ENCODE measurements at regions not wholly inside any gene's neighbourhood (a gene's known extent, or its start where the extent isn't known, plus 50 kb on each side); places are given as distances from the start of the nearest gene placed in this dataset.
"Not testable (repeated sequence)": the region's sequence is repeated elsewhere in the genome, so short reads cannot be mapped to it uniquely, and the experiment has no call there.

DNA sequence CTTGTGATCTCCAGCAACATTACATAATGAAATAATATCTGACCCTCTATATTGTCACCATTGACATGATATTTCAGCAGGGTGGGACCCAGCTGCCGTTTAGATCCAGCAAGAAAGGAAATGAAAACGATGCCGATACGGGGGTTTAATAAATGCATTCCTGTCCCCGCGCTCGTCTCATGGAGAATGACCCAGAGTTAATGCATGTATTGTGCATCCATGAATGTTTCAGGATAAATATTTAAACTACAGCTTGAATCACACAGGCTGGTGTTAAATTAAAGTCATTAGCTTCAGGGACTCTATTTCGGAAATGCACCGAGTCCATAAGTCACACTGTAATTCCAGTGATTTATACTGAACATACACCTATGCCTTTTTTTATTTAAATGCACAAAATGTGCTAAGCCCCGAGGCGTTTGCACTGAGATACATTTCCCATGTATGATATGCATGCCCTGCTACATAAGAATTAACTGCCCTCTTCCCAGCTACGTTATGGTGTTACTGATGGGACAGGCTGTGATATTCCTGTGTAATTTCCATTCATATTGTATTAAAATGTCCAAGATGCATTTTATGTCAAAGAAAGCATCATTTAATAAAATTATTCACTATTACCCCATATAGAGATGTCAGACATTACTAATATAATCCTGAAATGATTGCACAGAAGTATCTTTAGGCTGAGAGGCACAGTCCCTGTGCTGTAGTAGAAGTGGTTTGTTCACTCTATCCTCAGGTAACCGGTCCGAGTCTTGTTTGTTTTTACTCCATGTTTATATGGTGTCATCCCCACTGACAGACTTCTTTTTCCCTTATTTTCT lies 109.3 kb upstream of the ZNF516 start:
- no peak for DNase-seq (ENCODE audit: low read depth)

DNA sequence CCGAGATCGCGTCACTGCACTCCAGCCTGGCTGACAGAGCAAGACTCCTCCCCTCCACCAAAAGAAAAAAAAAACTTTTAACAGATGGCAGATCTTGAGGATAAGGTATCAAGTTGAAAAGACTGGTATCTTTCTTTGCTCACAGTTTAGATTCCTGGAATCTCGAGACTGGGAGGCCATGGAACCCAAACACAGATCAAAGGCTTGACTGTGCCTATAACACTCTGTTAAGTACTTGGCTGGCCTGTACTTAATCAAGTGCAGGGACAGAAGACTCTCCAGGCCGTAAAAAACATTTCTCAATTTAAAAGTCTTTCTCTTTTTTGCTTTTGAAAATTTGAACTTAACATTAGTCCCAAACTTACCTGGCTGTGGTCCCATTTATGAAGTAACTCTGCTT lies 107.1 kb upstream of the ZNF516 start:
- no peak for DNase-seq (ENCODE audit: low read depth)

DNA sequence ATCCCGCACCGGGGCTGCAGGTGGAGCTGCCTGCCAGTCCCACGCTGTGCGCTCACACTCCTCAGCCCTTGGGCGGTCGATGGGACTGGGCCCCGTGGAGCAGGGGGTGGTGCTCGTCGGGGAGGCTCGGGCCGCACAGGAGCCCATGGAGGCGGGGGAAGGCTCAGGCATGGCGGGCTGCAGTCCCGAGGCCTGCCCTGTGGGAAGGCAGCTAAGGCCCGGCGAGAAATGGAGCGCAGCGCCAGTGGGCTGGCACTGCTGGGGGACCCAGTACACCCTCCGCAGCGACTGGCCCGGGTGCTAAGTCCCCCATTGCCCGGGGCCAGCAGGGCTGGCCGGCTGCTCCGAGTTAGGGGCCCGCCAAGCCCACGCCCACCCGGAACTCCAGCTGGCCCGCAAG lies 105.0 kb upstream of the ZNF516 start:
- not testable (repeated sequence) for DNase-seq (ENCODE audit: low read depth)

DNA sequence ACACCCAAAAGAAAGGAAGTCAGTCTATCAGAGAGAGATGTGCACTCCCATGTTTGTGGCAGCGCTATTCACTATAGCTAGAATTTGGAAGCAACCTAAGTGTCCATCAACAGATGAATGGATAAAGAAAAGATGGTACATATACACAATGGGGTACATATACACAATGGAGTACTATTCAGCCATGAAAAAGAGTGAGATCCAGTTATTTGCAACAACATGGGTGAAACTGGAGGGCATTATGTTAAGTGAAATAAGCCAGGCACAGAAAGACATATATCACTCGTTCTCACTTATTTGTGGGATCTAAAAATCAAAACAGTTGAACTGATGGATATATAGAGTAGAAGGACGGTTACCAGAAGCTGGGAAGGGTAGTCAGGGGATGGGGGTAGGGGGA lies 99.9 kb upstream of the ZNF516 start:
- DNase-seq (ENCODE audit: low read depth), result no peak

DNA sequence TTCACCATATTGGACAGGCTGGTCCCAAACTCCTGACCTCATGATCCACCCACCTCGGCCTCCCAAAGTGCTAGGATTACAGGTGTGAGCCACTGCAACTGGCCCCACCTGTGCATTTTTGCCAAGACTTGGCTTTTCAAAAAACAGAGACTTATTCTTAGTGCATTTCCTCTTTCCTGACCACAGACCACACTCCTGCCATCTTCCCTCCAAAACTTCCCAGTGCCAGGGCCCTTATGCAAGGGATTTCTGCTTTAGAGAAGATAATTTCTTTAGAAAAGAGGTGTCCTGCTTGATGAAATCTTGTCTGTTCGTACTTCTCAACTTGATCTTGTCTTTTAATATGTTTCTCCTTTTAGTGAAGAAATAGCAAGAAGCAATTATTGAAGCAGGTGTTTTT lies 98.8 kb upstream of the ZNF516 start:
- DNase-seq (ENCODE audit: low read depth), result no peak

DNA sequence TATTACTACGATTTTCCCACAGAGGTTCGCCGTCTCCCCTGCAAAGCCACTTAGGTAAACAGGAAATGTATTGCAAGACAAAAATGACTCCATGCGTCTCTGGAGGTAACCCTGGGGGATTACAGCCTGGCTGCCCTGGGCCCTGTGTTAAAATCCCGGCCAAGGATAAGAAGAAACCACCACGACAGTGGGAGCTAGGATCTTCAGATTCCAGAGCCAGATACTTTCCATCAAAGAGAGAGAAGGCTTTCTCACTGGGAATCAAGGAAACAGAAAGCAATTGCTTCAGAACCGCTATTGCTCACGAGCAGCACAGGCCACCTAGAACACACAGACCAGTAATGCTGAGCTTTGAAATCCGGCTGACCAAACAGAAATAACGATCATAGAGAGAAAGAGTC lies 97.9 kb upstream of the ZNF516 start:
- no peak for DNase-seq (ENCODE audit: low read depth)

DNA sequence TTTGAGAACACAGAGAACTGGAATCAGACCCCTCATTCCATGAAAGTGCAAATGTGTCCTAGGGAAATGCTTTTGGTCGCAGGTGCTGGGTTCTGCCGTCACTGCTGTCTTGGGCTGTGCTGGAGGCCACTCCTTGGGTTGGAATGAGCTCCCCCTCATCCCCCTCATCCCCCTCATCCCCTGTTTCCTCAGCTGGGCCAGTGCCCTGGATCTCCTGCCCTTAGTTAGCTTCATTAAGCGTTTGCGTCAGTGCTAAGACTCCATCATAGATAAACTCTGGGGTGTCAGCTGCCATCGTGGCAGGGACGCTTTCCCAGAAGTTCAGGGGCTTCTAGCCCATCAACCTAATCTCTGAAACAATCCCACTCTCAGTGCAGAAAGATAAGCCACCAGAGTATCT lies 97.1 kb upstream of the ZNF516 start:
- no peak for DNase-seq (ENCODE audit: low read depth)

DNA sequence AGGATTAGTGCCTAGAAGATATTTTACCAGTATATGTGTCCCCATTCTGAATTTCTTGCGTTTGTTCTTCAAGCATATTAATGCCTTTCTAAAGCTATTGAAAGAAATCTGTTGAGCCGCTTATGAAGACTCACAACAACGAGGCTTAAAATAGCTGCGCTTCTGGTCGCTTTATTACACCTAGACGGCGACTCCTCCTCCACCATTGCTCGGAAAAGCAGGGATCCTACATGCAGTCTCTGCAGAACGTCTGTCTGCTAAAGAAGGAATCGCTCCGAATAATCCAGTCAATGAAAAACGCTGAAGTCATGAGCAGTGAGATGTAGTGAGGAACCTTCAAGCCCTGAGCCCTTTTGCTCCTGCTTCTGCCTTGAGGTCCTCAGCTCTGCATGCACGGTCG lies 94.8 kb upstream of the ZNF516 start:
- DNase-seq (ENCODE audit: low read depth), result no peak

DNA sequence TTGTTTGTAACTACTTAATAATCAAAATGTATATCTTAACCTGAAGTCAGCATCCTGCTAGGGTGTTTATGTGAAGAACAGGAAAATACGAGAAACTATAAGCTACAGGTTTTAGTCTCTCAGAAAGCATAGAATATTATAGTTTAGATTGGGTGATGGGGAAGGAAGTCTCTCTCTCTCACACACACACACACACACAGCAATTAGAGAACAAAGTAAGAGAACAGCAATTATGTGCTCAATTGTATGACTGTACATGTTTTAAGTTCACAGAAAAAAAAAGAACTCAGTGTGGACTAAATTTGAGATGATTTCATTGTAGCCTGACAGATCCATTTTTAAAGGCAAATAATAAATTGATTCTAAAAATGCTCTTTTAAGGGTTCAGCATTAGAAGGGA lies 94.3 kb upstream of the ZNF516 start:
- no peak for DNase-seq (ENCODE audit: low read depth)

DNA sequence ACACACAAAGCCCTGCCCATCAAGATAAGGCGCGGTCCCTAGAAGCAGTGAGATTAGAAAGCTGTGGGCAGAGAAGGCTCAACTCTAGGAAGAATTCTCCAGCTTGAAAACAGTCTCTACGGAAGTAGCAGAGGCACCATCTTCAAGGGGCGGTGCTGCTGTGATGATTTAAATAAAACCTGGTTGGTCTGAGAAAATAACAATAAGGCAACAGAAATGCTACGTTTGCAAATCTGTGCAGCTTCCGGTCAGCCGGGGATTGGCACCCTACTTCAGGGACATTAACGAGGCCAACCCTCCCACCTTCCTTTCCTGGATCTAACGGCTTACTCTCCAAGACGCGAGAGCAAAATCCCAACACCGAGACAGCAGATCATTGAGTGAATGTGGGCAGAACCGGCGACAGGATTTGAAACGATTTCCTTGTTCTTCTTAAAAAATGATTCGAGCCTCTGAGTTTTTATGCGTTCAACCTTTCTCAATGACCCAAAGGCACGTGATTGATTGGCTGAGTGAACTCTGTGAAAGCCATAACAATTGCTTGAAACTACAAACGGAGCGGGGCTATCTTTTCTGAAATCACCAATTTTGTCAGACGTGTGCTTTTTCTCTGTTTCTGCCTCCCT lies 93.7 kb upstream of the ZNF516 start:
- no peak for DNase-seq (ENCODE audit: low read depth)

DNA sequence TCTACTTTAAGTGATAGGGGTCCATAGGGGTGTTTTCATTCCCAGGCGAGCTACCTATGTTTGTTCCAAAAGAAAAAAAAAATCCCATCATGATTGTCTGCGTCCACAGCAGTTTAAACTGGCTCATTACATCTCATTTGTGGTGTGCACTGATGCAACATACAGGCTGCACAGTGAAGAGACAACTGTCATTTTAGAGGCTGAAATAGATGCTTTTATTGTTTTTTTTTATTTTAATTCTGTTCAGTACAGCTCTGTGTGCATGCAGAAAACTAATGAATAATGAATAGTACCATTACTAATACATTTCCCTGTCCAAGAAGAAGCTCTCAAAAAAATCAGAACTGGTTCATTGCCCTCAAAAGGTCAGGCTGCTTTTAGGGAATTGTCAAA lies 92.8 kb upstream of the ZNF516 start:
- no peak for DNase-seq (ENCODE audit: low read depth)

DNA sequence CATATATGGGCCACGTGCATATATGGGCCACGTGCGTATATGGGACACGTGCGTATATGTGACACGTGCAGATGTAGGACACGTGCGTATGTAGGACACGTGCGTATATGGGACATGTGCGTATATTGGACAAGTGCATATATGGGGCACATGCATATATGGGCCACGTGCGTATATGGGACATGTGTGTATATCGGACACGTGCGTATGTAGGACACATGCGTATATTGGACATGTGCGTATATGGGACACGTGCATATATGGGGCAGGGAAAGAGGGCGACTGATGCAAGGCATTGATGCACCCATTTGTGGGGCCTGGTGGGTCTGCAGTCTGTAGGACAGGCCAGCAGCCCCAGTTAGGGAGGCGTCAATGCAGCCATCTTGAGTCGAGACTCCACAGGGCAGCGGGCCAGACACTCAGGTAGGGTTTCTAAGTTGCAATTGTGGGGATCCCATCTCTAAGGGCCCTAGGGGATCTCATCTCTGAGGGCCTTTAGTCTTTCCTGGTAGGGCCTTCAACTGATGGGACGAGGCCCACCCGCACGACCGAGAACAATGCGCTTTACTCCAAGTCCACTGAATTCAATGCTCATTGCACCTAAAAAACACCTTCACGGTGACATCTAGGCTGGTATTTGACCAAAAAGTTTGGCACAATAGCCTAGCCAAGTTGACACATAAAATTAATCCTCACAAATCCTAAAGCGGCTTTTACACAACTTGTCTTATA lies 92.3 kb upstream of the ZNF516 start:
- DNase-seq (ENCODE audit: low read depth), result no peak

DNA sequence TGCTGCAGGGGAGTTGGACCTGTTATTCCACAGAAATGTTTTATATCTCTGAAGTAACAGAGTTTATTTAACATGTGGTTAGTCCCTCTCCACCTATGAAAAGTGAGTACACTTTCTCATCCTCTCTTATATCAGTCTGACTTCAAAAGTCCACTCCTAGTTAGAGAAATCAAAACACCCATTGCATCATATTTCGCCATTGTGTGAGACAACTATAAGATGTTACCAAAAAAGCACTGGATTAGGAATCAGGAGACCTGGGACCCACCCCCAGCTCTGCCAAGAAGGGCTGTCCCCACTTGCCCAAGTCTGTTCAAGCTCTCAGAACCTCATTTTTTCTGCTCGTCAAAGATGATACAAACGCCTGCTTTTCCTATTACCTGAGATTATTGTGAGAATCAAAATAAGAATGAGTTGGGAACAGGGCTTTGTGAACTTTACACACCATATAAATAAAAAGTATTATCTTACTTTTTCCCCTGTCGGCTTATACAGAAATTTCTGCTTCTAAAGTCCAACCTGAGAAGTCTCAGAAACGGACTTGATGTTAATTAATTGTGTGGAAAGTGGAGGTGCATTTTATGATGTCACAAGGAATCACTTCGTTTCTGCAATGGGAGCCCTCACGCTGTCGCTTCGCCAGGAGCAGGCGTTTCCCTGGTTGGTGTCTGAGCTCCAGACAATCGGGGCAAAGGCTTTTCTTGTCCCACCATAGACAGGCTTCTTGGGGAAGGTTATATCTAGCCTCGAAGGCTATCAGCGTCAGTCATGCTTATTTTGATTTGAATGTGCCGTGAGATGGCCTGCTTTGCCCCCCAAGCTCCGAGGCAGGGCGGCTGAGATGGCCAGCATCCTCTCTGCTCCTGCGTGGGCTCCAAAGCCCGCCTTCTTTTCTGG lies 89.6 kb upstream of the ZNF516 start:
- no peak for DNase-seq (ENCODE audit: low read depth)

DNA sequence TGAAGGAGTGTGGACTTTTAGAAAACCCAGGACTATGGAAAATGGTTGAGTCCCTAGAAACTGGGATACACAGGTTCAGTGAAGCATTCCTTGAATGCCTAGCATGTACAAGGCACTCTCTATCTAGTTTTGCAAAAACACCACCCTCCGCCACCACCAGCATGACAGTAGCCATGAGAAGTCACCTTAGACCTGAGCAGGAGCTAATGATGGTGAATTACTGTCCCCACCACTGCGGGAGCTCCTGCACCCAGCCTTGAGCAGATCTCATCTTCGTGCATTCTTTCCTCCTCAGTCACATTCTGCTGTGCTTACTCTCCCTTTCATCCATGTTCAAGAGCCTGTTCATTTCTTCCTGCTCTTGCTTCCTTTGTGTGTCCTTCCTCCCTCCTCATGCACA lies 86.2 kb upstream of the ZNF516 start:
- no peak for DNase-seq (ENCODE audit: low read depth)

DNA sequence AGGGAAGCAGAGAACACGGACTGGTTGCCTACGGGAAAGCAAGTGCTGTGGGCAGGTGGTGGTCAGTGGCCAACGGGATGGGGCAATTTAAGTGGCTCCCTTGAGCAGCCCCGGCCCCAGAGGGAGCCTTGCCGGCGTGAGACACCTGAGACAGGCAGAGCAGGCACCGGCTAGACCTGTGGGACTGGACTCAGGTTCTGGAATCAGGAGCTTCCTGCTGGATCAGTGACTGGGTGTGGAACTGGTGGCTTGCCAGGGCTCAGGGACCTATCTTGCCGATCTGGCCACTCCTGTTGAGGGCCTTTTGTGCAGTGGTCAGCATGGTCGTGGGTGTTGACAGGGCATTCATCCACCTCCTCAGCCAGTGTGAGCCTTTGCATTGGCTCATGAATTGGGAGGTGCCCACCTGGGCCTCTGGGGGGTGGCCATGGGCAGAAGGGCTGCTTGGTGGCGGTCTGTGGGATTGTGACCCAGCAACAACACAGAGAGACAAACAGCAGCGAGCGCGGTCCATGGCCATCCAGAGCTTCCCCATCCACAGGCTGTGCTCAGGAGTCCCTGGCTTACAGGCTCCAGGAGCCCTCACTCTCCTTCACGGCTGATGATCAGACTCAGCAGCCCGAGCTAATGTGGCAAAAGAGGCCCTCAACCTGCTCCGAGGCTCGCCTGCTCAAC lies 85.4 kb upstream of the ZNF516 start:
- no peak for DNase-seq (ENCODE audit: low read depth)

DNA sequence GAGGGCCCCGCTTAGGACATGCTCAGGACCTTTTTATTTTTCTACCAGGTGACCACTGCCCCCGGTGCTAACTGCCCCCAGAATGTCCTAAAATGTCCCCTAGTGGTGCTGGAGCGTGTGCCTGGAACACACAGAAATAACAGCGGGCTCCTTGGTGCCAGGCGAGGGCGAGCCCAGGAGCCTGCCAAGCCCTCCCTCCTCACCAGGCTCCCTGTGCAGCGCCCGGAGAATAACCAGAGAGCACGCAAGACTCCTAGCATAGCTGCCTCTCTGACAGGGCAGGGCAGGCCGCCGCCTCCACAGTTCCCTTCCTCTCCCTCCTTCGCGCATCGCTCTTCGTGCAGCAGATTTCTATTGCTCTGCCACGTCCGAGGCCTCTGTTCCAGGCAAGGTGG lies 84.3 kb upstream of the ZNF516 start:
- no peak for DNase-seq (ENCODE audit: low read depth)

DNA sequence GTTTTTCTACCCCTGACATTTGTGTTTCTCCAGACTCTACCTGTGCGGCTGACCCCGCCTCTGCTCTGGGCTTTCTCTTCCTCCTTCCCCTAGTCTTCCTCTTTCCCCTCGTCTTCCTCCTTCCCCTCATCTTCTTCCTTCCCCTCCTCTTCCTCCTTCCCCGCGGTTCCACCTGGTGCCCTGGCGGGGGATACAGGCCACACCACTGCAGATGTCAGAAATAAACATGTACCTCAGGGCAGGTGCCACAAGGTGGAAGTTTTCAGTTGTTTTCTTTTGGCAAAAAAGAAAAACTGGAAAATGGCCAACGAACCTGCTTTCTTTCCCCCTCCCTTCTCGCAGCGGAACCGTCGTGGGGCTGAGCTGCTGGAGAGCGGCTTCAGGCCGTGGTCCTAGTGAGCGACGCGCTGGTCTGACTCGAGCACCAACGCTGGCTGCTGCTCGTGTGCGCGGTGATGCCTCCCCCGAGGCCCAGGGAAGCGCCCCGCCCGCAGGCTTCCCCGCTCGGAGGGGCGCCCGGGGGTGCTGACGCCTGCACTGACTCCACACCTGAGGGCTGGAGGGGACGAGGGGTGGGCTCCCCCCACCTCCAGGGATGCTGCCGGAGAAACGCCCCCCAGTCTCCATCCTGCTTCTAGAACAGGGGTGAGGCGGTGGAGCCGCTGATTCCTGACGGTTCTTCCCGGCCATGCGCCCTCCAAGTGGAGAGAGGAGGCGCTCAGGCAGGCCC lies 83.7 kb upstream of the ZNF516 start:
- DNase-seq (ENCODE audit: low read depth), result no peak

DNA sequence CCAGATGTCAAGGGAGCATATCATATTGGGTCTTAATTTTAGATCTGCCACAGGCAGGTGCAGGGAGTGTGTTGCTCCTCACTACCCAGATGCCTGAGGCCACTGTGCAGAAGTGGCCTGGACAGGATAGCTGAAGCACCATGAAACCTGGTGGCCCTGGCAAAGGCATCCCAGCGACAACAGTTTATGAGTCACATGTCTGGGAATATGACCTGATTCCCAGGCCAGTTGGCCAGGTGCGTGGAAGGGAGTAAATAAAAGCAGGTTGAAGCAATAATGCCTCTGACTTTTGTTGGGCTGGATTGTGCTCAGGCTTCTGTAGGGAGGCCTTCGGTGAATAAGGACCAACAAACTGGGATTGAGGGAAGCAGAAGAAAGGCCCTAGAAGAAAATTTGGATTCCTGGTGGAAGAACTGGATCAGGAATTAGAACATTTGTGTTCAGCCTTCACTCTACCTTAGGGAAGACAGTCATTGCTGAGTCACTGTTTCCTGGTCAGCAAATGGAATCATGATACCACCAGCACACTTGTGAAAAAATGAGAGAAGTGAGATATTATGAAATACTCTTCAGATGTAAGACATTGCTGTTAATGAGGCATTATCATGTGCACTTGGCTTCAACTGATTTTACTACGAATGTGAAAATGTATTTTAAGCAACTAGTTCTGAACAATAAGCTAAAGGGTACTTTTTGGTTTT lies 78.4 kb upstream of the ZNF516 start:
- no peak for DNase-seq (ENCODE audit: low read depth)

DNA sequence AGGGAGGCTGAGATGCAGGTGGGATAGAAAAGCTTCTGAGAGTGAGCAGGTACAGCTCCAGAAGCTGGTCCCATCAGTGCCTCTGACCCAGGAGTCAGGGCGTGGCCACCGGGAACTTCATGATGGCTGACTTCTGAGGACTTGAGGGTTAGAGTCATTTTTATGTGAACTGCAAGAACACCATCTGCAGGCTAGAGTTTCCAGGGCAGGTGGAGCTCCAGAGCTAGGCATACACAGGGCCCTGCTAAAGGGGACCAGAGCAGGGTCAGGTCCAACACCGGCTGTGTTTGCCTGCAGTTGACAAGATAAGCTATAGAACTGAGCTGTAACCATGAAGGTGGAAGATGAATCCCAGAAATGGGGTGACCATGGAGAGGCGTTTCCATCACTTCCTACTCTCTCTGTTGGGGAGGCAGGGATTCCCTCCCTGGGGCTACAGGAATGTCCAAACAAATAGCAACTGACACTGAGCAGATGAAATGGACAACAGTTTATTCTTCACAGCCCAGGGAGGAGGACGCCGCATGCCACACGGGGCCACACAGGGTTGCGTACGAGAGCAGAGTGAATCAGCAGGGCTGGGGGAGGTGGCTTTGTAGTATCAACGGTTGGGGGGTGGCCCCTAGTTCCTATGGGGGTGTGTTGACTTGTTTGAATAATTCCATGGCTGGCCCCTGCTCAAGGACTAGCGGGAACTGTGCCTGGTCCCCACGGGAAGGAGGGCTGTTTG lies 77.6 kb upstream of the ZNF516 start:
- DNase-seq (ENCODE audit: low read depth), result no peak

DNA sequence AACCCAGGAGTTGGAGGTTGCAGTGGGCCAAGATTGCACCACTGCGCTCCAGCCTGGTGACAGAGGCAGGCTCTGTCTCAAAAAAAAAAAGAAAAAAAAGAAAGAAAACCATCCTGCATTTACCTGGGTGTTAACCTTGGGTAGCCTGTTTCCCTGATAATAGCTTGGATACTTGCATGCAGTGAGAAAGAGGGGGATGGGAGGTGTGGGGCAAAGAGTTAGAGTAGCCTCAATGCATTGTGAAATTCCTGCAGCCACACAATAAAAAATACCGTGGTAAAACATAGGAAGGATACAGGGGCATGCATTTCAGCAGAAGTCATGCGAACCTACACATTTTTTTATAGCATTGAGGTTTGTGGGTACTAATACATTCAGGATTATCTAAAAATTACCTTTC lies 76.6 kb upstream of the ZNF516 start:
- DNase-seq (ENCODE audit: low read depth), result no peak
